CMK (cell line): ENCODE measurements at regions not wholly inside any gene's neighbourhood (a gene's known extent, or its start where the extent isn't known, plus 50 kb on each side); places are given as distances from the start of the nearest gene placed in this dataset.

Experiments
- DNase-seq: peaks from one replicate; pipeline ENCODE4 v3.0.0-alpha.2; 2010; ENCODE audit warnings: low read depth

DNA sequence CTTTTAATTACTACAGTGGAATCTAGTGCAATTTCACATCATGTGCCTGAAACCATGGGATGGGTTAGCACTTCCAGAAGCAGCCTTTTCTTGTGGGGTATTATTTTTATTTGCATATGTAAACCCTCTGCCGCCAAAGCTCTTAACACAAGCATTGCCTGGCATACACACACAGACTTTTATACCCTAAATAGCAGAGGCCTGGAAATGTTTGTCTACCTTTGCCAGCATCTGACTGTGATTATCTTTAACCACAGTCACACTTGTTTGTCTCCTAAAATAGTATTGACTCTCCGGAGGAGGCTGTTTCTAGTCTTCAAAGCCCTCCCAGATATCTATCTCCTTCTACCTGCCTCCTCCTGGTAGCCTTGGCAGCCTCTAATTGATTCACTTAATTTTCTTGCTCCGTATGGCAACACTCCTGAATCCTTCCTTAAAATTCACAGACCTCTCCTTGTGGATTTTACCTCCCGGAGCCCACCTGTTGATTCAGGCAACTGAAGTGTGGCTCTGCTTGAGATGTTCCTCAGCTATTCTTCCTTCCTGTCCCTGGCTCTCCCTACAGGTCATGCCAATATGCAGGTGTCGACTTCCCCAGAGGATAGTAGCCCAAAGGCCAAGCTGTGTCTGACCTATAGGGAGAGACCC is 127.1 kb upstream of the UMPS start:
- DNase-seq, result no peak

DNA sequence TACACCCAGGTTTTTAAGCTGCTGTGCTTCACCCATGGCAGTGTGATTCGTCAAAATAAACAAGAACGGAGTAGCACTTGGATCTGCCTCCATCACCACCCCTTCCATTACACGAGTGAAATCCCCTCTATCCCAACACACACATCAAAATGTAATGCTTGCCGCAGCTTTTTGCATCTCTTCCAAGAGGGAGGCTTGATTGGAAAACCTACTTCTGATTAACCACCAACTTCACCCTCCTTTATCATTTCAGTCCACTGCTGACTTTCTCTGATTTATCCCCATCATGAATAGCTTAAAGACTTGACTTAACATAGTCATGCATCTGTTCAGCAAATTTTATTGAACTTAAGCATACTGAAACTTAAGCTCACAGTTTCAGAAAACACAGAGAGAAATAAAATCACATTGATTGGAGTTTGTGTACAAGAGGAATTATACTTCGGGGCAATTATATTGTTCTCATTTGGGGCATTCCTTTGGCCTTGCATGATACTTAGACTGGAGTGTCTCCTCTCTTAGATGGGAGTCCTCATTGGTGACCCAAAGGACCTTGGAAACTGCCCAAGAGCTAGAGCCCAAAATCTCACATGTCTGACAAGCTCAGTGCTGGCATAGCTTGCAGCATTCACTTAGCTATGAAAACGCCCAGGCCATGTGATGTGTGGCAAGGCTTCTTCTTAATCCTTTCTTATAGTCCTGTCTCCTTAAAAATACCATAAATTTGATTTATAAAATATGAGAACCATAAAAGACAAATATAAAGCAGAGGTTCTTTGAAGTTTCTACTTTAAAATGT is 124.3 kb upstream of the UMPS start:
- no peak for DNase-seq

DNA sequence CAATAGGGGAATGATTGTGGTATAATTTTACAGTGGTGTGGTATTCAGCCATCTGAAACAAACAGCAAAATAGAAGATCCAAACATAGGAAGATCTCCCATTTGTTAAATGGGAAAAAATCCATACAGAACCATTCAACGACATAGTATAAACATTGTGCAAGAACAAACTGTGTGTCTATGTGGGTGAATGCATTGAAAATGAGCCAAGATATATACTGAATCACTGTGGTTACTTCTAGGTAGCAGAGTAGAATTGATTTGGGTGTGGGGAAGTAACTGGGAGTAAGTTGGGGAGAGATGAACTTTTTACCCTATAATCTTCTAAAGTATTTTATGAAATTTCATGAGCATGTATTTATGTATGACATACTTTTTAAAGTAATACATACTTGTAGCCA is 123.1 kb upstream of the UMPS start:
- no peak for DNase-seq

DNA sequence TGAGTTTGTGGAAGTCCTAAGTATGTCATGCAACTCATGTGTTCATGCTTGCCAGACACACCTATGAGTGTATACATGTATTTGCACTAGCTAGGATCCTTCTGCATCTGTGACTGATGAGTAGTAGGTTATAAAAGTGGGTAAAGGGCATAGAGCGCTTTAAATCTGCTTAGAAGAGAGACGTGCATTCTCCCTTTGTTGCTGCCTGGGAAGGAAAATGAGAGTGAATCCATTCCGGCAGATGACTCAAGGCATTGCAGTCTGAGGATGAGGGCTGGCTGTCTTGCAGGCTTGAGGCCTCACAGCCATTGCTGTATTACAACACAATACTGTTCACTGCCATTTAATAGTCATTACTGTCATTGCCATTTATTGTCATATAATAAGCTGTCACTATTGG is 120.8 kb upstream of the UMPS start:
- DNase-seq, result no peak

DNA sequence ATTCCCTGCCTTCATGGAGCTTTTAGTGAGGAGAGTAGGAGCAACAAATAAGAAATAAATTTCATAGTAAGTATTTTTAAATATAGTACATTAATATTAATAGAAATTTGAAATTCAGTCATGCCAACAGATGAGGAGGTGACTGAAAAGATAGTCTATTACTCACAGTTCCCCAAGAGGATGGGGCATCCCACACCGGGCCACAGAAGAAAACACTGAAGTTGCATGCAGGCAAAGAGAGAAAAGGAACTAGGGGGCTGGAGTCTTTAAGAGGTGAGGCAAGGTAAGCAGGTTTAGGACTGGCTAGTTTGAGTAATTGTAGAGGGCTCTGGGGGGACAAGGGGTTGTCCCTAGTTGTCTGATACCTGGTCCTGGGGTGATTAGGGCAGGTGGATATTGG is 120.1 kb upstream of the UMPS start:
- DNase-seq, result no peak

DNA sequence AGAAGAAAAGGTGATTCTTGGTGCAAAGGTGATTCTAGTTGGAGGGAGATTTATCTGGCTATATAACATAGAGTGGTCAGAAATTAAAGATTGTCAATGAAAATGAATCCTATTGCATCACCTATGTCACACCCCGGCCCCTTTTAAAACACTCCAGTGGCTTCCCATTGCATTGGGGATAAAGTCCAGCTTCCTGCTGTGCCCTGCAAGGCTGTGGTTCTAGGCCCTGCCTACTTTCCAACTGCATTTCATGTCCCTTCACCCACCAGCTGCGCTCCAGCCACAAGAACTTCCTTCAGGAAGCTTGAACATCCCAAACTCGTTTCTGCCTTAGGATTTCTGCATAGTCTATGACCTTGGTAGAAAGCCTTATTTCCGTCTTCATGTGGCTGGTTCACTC is 118.7 kb upstream of the UMPS start:
- DNase-seq, result no peak

DNA sequence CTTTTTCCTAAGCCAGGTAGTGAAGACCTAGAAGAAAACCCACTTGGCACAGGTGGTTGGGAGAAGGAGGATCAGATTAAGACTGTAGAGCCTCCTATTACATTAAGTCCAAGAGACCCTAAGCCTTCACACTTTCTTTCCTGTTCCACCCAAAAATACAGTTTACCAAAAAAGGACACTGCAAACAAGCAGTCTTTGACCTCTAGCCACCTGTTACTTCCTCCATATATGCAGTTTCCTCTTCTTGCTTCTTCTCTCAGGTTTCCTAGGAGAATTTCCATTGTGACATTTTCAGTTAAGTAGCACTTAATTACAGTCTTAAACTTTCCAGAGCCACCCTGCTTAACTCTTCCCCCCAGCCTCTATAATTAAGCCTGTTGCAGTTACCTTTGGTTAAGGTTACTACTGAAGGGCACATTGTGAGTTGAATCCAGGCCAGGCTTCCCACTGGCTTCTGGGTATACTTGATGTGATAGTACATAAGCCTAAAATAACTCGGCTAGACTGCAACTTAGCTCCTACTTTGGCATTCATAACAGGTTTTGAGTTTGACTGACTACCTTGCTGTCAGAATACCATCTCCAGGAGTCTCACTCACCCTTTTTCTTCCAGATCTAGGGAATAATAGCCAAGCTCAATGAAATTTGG is 114.2 kb upstream of the UMPS start:
- no peak for DNase-seq

DNA sequence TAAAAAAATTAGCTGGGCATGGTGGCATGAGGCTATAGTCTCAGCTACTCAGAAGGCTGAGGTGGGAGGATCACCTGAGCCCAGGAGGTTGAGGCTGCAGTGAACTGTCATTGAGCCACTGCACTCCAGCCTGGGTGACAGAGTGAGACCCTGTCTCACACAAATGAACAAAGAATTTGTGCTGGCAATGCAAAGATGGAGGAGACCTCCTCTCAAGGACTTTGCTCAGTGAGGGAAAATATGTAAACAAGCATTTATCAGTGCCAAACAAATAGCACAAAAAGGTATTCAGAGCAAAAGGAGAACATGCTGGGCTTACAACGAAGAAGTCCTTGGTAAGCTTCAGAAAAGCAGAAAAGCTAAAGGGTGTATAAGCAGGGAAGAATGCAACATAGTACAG is 113.1 kb upstream of the UMPS start:
- DNase-seq, result no peak

DNA sequence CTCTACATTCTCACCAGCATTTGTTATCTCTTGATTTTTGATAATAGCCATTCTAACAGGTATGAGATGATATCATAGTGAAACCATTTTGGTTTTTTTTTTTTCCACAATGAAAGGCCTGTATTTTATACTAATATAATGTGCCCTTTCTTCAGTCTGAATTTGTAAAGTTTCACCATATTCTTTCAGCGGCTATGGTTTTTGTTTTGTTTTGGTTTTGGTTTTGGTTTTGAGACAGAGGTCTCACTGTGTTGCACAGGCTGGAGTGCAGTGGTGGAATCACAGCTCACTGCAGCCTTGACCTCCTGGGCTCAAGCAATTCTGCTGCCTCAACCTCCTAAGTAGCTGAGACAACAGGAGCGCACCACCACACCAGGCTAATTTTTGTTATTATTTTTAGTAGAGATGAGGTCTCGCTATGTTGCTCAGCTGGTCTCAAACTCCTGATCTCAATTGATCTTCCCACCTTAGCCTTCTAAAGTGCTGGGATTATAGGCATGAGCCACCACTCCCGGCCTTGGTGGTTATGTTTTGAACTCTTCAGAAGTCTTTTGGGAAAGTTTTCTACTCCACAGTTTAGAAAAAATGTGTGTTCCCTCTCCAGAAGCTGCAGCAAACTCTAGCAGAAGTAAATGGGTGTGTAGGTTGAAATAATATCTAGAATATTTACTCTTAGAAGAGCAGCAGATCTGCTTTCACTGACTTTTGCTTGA is 110.2 kb upstream of the UMPS start:
- DNase-seq, result no peak

DNA sequence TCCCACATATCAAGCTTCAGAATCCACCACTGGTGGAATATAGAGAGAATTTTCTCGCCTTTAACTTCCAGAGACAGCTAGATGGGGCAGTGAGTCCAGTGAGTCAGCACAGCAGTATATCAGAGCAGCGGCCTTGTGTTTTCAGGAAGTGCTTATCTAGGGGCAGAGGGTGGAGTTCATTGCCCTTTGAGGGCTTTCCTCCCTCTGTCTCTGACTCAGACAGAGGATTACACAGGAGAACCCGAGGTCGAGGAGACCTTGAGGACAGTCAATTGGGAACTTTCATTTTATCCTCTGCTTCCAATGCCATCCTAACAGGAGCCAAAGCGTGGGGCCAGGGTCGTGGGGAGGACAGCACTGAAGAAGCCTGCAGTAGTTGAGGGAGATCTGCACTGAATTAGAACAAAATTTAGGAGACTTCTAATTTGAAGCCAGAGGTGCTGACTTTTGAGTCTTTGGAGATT is 109.6 kb upstream of the UMPS start:
- DNase-seq, result no peak

DNA sequence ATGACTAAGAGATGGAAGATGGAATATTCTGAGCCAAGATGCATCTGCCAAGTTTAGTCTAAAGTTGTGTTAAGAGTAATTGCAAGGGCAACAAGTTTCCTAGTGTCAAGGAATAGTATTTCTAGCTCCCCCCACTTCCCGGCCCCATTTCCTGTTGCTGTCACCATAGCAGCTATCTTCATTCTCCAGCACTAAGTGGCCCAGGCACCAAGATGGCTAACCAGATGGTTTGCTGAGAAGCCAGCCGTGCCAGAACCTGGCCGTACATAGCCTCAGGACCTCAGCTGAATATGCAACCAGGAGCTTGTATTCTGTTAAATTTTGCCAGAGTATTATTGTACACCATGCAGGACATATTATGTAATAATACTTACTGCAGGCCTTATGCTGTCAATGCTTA is 108.8 kb upstream of the UMPS start:
- peak; percentile 61 for DNase-seq

DNA sequence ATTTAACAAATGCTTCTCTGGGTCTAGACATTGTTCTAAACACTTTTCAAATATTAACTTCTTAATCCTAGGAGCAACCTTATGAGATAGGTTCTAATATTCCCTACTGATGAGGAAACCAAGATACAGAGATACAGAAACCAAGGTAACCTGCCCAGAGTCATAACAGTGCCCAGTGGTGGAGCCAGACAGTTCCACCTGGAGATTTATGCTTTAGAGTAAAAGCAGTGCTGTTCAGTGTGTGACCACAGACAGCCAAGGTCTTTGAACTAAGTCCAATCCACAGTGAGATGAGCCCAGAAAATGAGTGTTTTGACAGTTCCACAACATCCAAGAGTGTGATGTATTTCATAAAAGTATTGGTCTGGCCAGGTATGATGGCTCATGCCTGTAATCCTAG is 105.2 kb upstream of the UMPS start:
- DNase-seq, result no peak

DNA sequence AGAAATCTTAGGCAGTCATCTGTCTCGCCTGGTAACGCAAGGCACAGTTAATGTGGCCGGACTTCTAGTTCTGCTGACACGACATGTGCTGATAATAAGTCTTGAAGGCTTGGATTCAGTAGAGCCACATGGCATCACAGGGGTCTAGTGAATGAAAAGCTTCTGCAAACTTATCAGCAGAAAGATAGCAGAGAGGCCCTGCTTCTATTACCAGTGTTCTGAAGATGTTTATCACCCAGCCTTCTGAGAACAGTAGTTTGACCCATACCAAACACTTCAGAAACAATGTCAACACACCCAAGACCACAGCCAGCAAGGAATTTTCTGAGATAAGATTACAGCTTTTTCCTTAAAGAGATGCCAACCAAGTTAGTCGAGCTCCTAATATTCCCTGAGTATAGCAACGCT is 102.7 kb upstream of the UMPS start:
- DNase-seq, result peak; percentile 79

DNA sequence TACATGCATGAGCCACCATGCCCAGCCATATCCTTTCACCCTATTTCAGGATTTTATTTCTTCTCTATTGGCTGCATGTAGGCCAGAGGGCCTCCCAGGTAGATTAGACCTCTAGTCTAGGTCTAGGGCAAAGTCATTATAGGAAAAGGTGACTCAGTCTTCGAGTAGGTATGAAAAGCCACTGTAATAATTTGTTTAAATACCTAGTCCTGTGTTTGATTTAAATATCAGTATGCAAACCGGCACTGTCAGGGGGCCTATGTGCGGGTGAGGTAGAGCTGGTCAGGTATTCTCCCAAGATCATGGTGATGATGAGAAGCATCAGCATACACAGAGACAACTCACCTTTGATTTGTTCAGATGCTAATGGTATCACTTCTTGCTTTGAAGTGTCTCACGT is 101.4 kb upstream of the UMPS start:
- no peak for DNase-seq

DNA sequence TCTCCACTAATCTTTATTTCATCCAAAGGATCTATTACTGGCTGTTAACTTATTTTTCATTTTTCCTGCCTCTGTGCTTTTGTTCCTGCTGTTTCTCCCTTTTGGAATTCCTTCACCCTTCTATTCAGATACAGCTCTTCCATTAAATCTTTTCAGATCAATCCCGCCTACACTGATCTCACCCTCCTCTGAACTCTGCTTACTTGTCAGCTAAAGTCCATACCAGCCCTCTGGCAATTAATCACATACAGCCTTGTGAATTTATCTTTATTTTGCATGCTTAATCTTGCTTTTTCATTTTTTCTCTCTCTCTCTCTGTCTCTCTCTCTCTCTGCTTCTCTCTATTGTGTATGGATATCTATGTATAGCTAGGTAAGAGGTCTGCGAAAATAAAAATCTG is 100.8 kb upstream of the UMPS start:
- no peak for DNase-seq

DNA sequence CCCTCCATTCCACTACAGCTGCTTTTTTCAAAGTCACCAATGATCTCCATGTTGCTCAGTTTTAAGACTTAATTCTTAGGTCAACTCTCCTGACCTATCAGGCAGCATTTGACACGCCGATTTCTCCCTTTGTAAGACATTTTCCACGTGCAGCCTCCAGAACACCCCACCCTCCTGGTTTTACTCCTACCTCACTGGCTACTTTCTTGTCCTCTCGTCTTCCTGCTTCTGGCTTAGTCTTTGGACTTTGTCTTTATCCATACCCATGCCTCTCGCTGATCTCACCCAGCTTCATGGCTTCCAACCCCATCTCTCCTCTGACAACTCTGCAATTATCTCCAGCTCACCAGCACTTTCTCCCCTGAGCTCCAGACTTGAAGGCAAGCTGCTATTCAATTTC is 99.3 kb upstream of the UMPS start:
- DNase-seq, result no peak

DNA sequence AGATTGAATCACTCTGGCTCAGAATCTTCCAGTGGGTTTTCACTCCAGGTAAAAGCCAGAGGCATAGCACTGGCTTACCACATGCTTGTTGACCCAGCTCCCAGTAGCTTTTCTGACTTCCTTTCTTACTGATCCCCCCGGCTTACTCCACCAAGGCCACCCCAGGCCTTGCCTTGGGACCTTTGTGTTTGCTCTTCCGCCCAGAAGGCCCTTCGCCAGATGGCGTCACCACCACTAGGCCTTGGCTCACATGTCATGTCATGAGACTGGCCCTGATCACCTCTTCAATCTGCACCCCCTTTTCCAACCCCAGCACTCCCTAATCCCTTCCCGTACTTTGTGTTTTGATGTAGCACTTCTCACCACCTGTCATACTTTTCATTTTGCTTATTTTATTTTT is 98.5 kb upstream of the UMPS start:
- DNase-seq, result no peak

DNA sequence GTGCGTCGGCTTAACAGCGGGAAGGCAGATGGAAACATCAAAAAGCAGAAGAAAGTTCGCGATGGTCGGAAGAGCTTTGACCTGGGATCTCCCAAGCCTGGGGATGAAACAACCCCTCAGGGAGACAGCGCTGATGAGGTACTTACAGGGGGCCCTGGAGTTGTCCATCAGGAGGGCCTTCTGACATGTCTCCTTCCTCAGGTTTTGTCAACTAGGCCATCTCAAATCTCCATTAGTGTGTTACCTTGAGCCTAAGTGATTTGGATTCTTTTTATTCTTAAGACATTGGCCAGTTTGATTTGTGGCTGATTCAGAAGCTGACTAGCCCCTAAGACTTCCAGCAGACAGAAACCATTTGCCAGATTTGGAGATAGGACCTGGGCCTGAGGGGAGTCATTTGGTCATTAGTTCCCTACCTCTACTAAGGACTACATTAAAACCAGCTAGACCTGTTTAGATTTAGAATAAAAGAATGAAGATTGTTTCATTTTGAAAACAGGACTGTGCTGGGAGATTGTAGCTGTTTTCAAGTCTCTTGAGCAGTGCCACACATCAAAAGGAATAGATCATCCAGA is 97.6 kb upstream of the UMPS start:
- DNase-seq, result no peak

DNA sequence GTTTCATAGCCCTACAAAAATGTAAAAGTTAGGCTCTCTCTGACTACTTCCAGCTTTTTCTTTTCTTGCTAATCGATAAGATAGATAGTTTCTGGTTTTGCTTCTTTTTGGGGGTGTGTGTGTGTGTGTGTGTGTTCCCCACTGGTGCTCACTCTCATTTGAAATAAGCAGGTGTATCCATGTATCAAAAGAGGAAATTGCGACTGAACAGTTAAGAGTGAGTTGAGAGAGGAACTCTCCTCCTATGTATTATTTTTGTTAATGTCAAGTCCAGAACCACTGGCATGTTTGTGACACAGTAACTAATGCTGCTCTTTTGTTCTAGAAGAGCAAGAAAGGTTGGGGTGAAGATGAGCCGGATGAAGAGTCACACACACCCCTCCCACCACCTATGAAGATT is 96.7 kb upstream of the UMPS start:
- DNase-seq, result no peak

DNA sequence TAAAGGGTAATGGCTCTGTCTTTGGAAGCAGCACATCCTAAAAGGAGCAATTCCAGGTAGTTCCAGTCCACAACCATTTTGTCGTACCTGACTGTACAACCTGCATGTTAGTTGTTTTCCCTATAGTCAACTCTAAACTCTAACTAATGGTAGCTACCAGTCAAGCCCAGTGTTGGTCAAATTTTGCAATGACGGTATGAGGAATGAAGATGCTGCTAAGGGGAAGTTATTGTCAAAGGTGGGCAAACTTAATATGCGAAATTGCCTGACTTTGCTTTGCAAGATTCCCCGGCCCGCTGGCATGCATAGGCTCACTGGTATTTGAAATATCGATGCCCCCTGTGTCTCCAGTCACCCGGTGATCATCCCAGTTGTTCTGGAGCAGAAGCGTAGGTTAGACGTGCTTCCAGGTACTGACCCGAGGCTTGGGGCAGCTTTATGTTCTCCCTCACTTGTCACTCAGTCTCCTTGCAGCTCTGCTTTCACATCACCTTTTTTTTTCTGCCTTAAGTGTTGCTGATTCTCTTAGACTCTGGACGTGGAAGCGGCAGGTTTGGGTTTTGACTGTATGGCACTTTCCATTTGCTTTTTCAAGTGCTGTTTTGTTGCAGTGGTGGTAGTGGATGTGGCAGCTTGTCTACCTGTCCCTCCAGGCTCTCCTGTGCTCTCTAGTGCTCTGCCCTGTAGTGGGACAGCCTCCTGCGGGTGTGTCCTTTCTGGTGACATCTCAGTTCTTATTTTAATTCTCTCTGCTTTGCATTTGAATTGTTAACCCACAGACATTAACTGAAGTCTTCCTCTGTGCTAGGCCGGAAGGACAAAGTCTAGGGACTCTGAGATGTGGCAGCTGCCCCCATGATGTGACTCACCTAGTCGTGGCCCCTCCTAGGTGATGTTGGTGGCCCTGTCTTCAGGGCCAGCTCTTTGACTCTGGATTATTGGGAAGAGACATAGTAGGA is 95.8 kb upstream of the UMPS start:
- DNase-seq, result no peak

DNA sequence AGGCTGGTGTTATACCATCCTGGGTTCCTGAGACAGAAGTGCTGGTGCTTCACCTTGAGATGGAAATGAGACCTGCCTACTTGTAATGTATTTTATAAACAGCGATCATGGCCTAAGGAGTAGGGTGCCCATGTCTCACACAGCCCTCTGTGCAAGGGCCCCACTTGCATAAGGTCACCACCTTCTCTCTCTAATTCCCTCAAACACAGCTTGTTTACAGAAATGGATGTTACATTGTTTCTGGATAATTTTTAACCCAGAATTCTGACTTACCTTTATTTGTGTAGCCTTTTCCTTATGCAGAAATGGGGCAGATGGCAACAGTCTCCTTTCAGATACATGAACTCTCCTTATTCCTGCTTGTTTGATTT is 95.1 kb upstream of the UMPS start:
- DNase-seq, result no peak
